T-helper 1 cell treated with Interleukin-12 subunit alpha and Interleukin-12 subunit beta and Interleukin-4 antibody, amounts not matched to agents 30 μg/mL and 1 μg/mL, for 36 hours (primary cell): ENCODE measurements at regions not wholly inside any gene's neighbourhood (a gene's known extent, or its start where the extent isn't known, plus 50 kb on each side); places are given as distances from the start of the nearest gene placed in this dataset.
"Not testable (repeated sequence)": the region's sequence is repeated elsewhere in the genome, so short reads cannot be mapped to it uniquely, and the experiment has no call there.

Experiments
- H3K27ac Mint-ChIP-seq: one replicate; pipeline ENCODE4 v1.8.0; 2021; ENCODE audit warnings: mild to moderate bottlenecking, mixed read lengths
- H3K27me3 Mint-ChIP-seq: one replicate; pipeline ENCODE4 v1.8.0; 2021; ENCODE audit warnings: low read depth, mixed read lengths
- H3K36me3 Mint-ChIP-seq: one replicate; pipeline ENCODE4 v1.8.0; 2021; ENCODE audit warnings: low read depth, mixed read lengths
- H3K4me1 Mint-ChIP-seq: one replicate; pipeline ENCODE4 v1.8.0; 2021; ENCODE audit warnings: low read depth, mixed read lengths
- H3K4me3 Mint-ChIP-seq: one replicate; pipeline ENCODE4 v1.8.0; 2021; ENCODE audit warnings: mild to moderate bottlenecking, moderate library complexity, mixed read lengths
- H3K9me3 Mint-ChIP-seq: one replicate; pipeline ENCODE4 v1.8.0; 2021; ENCODE audit warnings: mixed read lengths

- no peak overlapping the region for H3K4me3 Mint-ChIP-seq
- no peaks in the 10 kb centered on the region for H3K4me1 Mint-ChIP-seq
- no peak overlapping the region for H3K27ac Mint-ChIP-seq
- no peaks in the 10 kb centered on the region for H3K9me3 Mint-ChIP-seq
- H3K36me3 Mint-ChIP-seq = no peaks in the 10 kb centered on the region
- H3K27me3 Mint-ChIP-seq = peaks cover 23% of the 10 kb centered on the region
Measured at GRCh38 chr13:43946281-43946680, 66.6 kb downstream of the LACC1 start.

DNA sequence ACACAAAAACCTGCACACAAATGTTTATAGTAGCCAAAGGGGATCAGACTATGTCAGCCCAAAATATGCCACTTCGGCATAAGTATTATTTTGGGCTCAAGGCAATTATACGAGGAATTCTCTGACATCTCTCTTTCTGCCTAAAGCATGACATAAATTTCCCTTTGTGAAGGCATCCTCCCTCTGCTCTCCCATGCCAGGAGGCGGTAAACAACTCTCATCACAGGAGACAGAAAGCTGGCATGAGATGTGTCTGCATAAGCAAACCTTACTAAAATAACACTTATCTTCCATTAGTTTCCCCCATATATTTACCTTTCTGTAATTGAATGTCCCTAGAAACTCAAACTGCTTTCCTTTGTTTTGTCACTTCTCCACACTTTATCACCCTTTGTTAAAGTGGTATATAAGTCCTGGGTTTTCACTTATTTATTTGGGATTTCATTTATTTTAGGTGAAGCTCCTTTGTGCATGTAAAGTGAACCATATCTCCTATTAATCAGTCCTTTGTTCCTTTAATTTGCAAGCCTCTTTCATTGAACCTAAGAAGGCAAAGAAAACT, 68.3 kb downstream of the LACC1 start:
- no peaks in the 10 kb centered on the region for H3K9me3 Mint-ChIP-seq
- H3K36me3 Mint-ChIP-seq = no peaks in the 10 kb centered on the region
- H3K27me3 Mint-ChIP-seq = peaks cover 23% of the 10 kb centered on the region
- no peak overlapping the region for H3K4me3 Mint-ChIP-seq
- H3K4me1 Mint-ChIP-seq = no peaks in the 10 kb centered on the region
- no peak overlapping the region for H3K27ac Mint-ChIP-seq

DNA sequence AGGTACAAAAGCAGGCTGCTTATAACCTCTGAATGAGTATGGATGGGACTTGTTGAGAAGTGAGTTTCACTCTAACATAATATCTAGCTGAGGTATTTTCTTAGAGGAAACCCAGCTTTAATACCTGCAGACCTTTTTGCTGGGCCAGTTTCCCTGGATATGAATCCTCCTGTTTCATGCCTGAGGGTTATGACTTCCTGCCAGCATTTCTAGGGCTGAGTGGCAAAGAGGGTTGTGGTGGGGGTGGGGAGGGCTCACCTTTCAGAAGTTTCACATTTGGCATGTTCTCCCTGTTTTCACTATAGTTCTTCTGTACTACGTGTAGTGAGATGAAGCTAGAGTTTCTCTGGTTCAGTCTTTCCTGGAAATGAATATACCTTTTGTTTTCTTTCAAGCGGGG, 73.7 kb downstream of the LACC1 start:
- Mint-ChIP-seq H3K4me3 (no peak overlapping the region), H3K9me3 (no peaks in the 10 kb centered on the region), H3K27ac (no peak overlapping the region), H3K27me3 (peaks cover 18% of the 10 kb centered on the region), H3K4me1 (no peaks in the 10 kb centered on the region), H3K36me3 (no peaks in the 10 kb centered on the region)

DNA sequence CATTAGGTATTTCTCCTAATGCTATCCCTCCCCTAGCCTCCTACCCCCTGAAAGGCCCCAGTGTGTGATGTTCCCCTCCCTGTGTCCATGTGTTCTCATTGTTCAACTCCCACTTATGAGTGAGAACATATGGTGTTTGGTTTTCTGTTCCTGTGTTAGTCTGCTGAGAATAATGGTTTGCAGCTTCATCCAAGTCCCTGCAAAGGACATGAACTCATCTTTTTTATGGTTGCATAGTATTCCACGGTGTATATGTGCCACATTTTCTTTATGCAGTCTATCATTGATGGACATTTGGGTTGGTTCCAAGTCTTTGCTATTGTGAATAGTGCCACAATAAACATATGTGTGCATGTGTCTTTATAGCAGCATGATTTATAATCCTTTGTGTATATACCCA, 77.3 kb downstream of the LACC1 start:
- not testable (repeated sequence) for H3K9me3 Mint-ChIP-seq, H3K27ac Mint-ChIP-seq, H3K4me3 Mint-ChIP-seq, H3K4me1 Mint-ChIP-seq, H3K36me3 Mint-ChIP-seq
- H3K27me3 Mint-ChIP-seq = peaks cover 14% of the 10 kb centered on the region

GRCh38 chr13:43959291-43959690, 79.6 kb downstream of the LACC1 start:
- Mint-ChIP-seq H3K9me3 (no peaks in the 10 kb centered on the region), H3K36me3 (no peaks in the 10 kb centered on the region), H3K27ac (no peak overlapping the region), H3K4me1 (no peaks in the 10 kb centered on the region), H3K27me3 (no peaks in the 10 kb centered on the region), H3K4me3 (no peak overlapping the region)

GRCh38 chr13:43961909-43962308, 82.2 kb downstream of the LACC1 start:
- Mint-ChIP-seq H3K4me1 (no peaks in the 10 kb centered on the region), H3K9me3 (no peaks in the 10 kb centered on the region), H3K36me3 (no peaks in the 10 kb centered on the region), H3K27me3 (no peaks in the 10 kb centered on the region), H3K4me3 (no peak overlapping the region), H3K27ac (no peak overlapping the region)

- H3K27me3 Mint-ChIP-seq = no peaks in the 10 kb centered on the region
- H3K4me3 Mint-ChIP-seq = no peak overlapping the region
- H3K9me3 Mint-ChIP-seq = no peaks in the 10 kb centered on the region
- H3K36me3 Mint-ChIP-seq = no peaks in the 10 kb centered on the region
- H3K4me1 Mint-ChIP-seq = no peaks in the 10 kb centered on the region
- no peak overlapping the region for H3K27ac Mint-ChIP-seq
Measured at GRCh38 chr13:43963726-43964125, 84.0 kb downstream of the LACC1 start.

DNA sequence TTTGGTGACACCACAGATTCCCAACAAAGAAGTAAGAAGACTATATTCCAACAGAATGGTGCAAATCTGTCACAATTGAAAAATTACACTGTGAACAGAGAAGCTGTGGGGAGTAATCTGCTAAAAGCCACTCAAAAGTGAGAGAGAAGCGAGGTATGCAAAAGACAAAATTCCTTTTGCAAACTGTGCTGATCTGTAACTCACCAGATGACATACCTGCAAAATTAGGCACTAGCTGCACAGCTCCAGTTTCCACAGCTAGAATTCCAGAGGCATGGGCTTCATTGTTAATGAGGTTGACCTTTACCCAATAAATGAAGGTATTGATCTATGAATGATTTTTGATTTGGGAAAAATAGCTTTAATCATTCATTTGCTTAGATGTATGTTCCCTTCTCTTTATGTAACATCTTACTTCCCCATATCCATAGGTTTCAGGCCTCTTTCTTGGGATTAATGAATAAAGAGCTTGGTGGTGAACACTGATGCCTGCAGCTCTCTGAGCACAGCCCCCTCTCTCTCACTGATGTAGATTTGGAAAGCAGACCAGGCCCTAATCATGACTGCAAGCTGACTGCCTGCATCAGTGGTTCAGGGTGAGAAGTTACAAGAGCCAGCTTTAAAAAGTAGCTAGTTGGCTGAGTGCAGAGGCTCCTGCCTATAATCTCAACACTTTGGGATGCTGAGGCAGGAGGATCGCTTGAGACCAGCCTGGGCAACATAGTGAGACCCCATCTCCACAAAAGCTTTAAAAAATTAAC, 85.2 kb downstream of the LACC1 start:
- Mint-ChIP-seq H3K27ac (no peak overlapping the region), H3K4me1 (no peaks in the 10 kb centered on the region), H3K36me3 (no peaks in the 10 kb centered on the region), H3K27me3 (no peaks in the 10 kb centered on the region), H3K4me3 (no peak overlapping the region), H3K9me3 (peaks cover 3% of the 10 kb centered on the region)

GRCh38 chr13:43965459-43965845, 85.7 kb downstream of the LACC1 start:
- Mint-ChIP-seq H3K27ac (no peak overlapping the region), H3K4me3 (no peak overlapping the region), H3K27me3 (no peaks in the 10 kb centered on the region), H3K4me1 (no peaks in the 10 kb centered on the region), H3K9me3 (peaks cover 3% of the 10 kb centered on the region), H3K36me3 (no peaks in the 10 kb centered on the region)

- not testable (repeated sequence) for H3K27ac Mint-ChIP-seq, H3K27me3 Mint-ChIP-seq, H3K36me3 Mint-ChIP-seq, H3K4me1 Mint-ChIP-seq, H3K9me3 Mint-ChIP-seq, H3K4me3 Mint-ChIP-seq
Measured at GRCh38 chr13:43968251-43968942, 88.7 kb downstream of the LACC1 start.

DNA sequence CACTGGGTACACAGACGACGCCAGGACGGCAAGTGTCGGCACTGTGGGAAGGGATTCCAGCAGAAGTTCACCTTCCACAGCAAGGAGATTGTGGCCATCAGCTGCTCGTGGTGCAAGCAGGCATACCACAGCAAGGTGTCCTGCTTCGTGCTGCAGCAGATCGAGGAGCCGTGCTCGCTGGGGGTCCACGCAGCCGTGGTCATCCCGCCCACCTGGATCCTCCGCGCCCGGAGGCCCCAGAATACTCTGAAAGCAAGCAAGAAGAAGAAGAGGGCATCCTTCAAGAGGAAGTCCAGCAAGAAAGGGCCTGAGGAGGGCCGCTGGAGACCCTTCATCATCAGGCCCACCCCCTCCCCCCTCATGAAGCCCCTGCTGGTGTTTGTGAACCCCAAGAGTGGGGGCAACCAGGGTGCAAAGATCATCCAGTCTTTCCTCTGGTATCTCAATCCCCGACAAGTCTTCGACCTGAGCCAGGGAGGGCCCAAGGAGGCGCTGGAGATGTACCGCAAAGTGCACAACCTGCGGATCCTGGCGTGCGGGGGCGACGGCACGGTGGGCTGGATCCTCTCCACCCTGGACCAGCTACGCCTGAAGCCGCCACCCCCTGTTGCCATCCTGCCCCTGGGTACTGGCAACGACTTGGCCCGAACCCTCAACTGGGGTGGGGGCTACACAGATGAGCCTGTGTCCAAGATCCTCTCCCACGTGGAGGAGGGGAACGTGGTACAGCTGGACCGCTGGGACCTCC, 89.4 kb downstream of the LACC1 start:
- not testable (repeated sequence) for H3K27me3 Mint-ChIP-seq, H3K27ac Mint-ChIP-seq, H3K4me3 Mint-ChIP-seq, H3K4me1 Mint-ChIP-seq, H3K9me3 Mint-ChIP-seq, H3K36me3 Mint-ChIP-seq

GRCh38 chr13:43969919-43970318, 90.2 kb downstream of the LACC1 start:
- H3K4me3 Mint-ChIP-seq, H3K27me3 Mint-ChIP-seq, H3K4me1 Mint-ChIP-seq, H3K9me3 Mint-ChIP-seq, H3K36me3 Mint-ChIP-seq, H3K27ac Mint-ChIP-seq: not testable (repeated sequence)

DNA sequence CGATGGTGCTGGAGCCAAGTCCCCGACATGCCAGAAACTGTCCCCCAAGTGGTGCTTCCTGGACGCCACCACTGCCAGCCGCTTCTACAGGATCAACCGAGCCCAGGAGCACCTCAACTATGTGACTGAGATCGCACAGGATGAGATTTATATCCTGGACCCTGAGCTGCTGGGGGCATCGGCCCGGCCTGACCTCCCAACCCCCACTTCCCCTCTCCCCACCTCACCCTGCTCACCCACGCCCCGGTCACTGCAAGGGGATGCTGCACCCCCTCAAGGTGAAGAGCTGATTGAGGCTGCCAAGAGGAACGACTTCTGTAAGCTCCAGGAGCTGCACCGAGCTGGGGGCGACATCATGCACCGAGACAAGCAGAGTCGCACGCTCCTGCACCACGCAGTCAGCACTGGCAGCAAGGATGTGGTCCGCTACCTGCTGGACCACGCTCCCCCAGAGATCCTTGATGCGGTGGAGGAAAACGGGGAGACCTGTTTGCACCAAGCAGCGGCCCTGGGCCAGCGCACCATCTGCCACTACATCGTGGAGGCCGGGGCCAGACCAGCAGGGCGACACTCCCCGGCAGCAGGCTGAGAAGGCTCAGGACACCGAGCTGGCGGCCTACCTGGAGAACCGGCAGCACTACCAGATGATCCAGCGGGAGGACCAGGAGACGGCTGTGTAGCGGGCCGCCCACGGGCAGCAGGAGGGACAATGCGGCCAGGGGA, 91.0 kb downstream of the LACC1 start:
- not testable (repeated sequence) for H3K27ac Mint-ChIP-seq

GRCh38 chr13:43971324-43971723, 91.6 kb downstream of the LACC1 start:
- H3K36me3 Mint-ChIP-seq = not testable (repeated sequence)

More for the DNA sequence above, 91.0 kb downstream of the LACC1 start:
- not testable (repeated sequence) for H3K4me3 Mint-ChIP-seq, H3K9me3 Mint-ChIP-seq, H3K27me3 Mint-ChIP-seq, H3K4me1 Mint-ChIP-seq, H3K36me3 Mint-ChIP-seq

More at GRCh38 chr13:43971324-43971723, 91.6 kb downstream of the LACC1 start:
- not testable (repeated sequence) for H3K4me3 Mint-ChIP-seq, H3K4me1 Mint-ChIP-seq, H3K9me3 Mint-ChIP-seq, H3K27ac Mint-ChIP-seq, H3K27me3 Mint-ChIP-seq
